ENCODE measurements at regions not wholly inside any gene's neighbourhood (a gene's known extent, or its start where the extent isn't known, plus 50 kb on each side); places are given as distances from the start of the nearest gene placed in this dataset.
"Not testable (repeated sequence)": the region's sequence is repeated elsewhere in the genome, so short reads cannot be mapped to it uniquely, and the experiment has no call there.

- H3K27me3 ChIP-seq (replicated peaks): no peaks in the 10 kb centered on the region
- no peak overlapping the region for H3K4me3 ChIP-seq (ENCODE audit: low read depth, low read length)
- DNase-seq: no peak
- in situ Hi-C loops (cut with HindIII; ENCODE audit: low pct_ligation_motif_present, low sequenced_read_pairs): no loop called here
- no peaks in the 10 kb centered on the region for H3K36me3 ChIP-seq (replicated peaks)
- no peak for TF ChIP-seq CTCF (IDR thresholded peaks at IDR 0.05; ENCODE audit: low read depth, low read length, missing control alignments)
- no peak overlapping the region for H3K27ac ChIP-seq
Observed at GRCh38 chr1:30548294-30548693, 175.1 kb downstream of the MATN1 start.

- H3K27ac ChIP-seq; H3K4me3 ChIP-seq (ENCODE audit: low read depth, low read length); H3K27me3 ChIP-seq (replicated peaks); in situ Hi-C loops (cut with HindIII; ENCODE audit: low pct_ligation_motif_present, low sequenced_read_pairs); H3K36me3 ChIP-seq (replicated peaks); DNase-seq: not testable (repeated sequence)
Observed at GRCh38 chr1:30547326-30547725, 176.1 kb downstream of the MATN1 start.

- Histone ChIP-seq H3K27me3 (replicated peaks) (no peaks in the 10 kb centered on the region), H3K27ac (no peak overlapping the region), H3K4me3 (ENCODE audit: low read depth, low read length) (no peak overlapping the region), H3K36me3 (replicated peaks) (no peaks in the 10 kb centered on the region)
- no peak for DNase-seq
- TF ChIP-seq CTCF (IDR thresholded peaks at IDR 0.05; ENCODE audit: low read depth, low read length, missing control alignments): no peak
- in situ Hi-C loops (cut with HindIII; ENCODE audit: low pct_ligation_motif_present, low sequenced_read_pairs): no loop called here
Observed at GRCh38 chr1:30545365-30545764, 178.0 kb downstream of the MATN1 start.

- no peak for TF ChIP-seq CTCF (IDR thresholded peaks at IDR 0.05; ENCODE audit: low read depth, low read length, missing control alignments)
- Histone ChIP-seq H3K4me3 (ENCODE audit: low read depth, low read length) (no peak overlapping the region), H3K36me3 (replicated peaks) (no peaks in the 10 kb centered on the region), H3K27me3 (replicated peaks) (no peaks in the 10 kb centered on the region), H3K27ac (no peak overlapping the region)
- DNase-seq: no peak
- in situ Hi-C loops (cut with HindIII; ENCODE audit: low pct_ligation_motif_present, low sequenced_read_pairs): no loop called here
Observed at GRCh38 chr1:30541721-30542485, 181.5 kb downstream of the MATN1 start.

- DNase-seq: no peak
- no peak overlapping the region for H3K27ac ChIP-seq
- no peak overlapping the region for H3K4me3 ChIP-seq (ENCODE audit: low read depth, low read length)
- in situ Hi-C loops (cut with HindIII; ENCODE audit: low pct_ligation_motif_present, low sequenced_read_pairs): no loop called here
- no peaks in the 10 kb centered on the region for H3K27me3 ChIP-seq (replicated peaks)
- TF ChIP-seq CTCF (IDR thresholded peaks at IDR 0.05; ENCODE audit: low read depth, low read length, missing control alignments): no peak
- no peaks in the 10 kb centered on the region for H3K36me3 ChIP-seq (replicated peaks)
Observed at GRCh38 chr1:30540611-30541192, 182.7 kb downstream of the MATN1 start.

- TF ChIP-seq CTCF (IDR thresholded peaks at IDR 0.05; ENCODE audit: low read depth, low read length, missing control alignments): no peak
- Histone ChIP-seq H3K4me3 (ENCODE audit: low read depth, low read length) (no peak overlapping the region), H3K36me3 (replicated peaks) (no peaks in the 10 kb centered on the region), H3K27ac (no peak overlapping the region), H3K27me3 (replicated peaks) (no peaks in the 10 kb centered on the region)
- DNase-seq: no peak
- in situ Hi-C loops (cut with HindIII; ENCODE audit: low pct_ligation_motif_present, low sequenced_read_pairs): no loop called here
Observed at GRCh38 chr1:30539884-30540283, 183.5 kb downstream of the MATN1 start.
